Natural killer cell (primary cell): ENCODE measurements at regions not wholly inside any gene's neighbourhood (a gene's known extent, or its start where the extent isn't known, plus 50 kb on each side); places are given as distances from the start of the nearest gene placed in this dataset.

Experiments
- ATAC-seq, 3 donors: fragments of 150-1000 bp in 2 of 3; fragments of 200-7000 bp in 1 of 3; cut with Tn5 transposase; 1 replicate in 1 of 3; 2 replicates in 2 of 3; pipeline ENCODE4 v1.10.0; 2021; ENCODE audit warnings: mild to moderate bottlenecking in 2 of 3, moderate library complexity in 2 of 3
- DNase-seq, 2 donors: peaks; one replicate each; pipeline versions ENCODE4 v3.0.0 to v3.0.0-alpha.2; 2013 to 2021; ENCODE audit warnings: mixed read lengths in 1 of 2
- H3K27ac ChIP-seq: one replicate; pipeline ENCODE4 v1.5.1; 2013; ENCODE audit warnings: mild to moderate bottlenecking, low read length
- H3K27me3 ChIP-seq: one replicate; pipeline ENCODE4 v1.6.1; 2013; ENCODE audit warnings: low read length; ENCODE audit not compliant: control insufficient read depth, insufficient read depth
- H3K36me3 ChIP-seq: one replicate; pipeline ENCODE4 v1.6.1; 2013; ENCODE audit warnings: low read length; ENCODE audit not compliant: control insufficient read depth, insufficient read depth
- H3K4me1 ChIP-seq: one replicate; pipeline ENCODE4 v1.6.1; 2013; ENCODE audit warnings: low read length; ENCODE audit not compliant: control insufficient read depth, insufficient read depth
- H3K4me3 ChIP-seq: one replicate; pipeline ENCODE4 v1.5.1; 2013; ENCODE audit warnings: low read length
- H3K9me3 ChIP-seq: one replicate; pipeline ENCODE4 v1.6.1; 2013; ENCODE audit warnings: low read length; ENCODE audit not compliant: control insufficient read depth, insufficient read depth
- H3K27ac Mint-ChIP-seq, 2 donors: one replicate each; pipeline ENCODE4 v1.8.0; 2022; ENCODE audit warnings: mild to moderate bottlenecking in 2 of 2, mixed read lengths in 2 of 2, moderate library complexity in 1 of 2
- H3K27me3 Mint-ChIP-seq, 2 donors: one replicate each; pipeline ENCODE4 v1.8.0; 2022; ENCODE audit warnings: low read depth in 2 of 2, mixed read lengths in 2 of 2
- H3K36me3 Mint-ChIP-seq: one replicate; pipeline ENCODE4 v1.8.0; 2022; ENCODE audit warnings: mixed read lengths
- H3K4me1 Mint-ChIP-seq, 2 donors: one replicate each; pipeline ENCODE4 v1.8.0; 2022; ENCODE audit warnings: mixed read lengths in 2 of 2
- H3K4me3 Mint-ChIP-seq: one replicate; pipeline ENCODE4 v1.8.0; 2022; ENCODE audit warnings: mild to moderate bottlenecking, moderate library complexity, mixed read lengths
- H3K9me3 Mint-ChIP-seq, 2 donors: one replicate each; pipeline ENCODE4 v1.8.0; 2022; ENCODE audit warnings: mixed read lengths in 2 of 2
- CTCF ChIP-seq: fragments of 200-600 bp; IDR thresholded peaks from one replicate; pipeline ENCODE4 v1.8.0; 2022; ENCODE audit warnings: antibody characterized with exemption
- WGBS: methylation state at CpG from one replicate; pipeline ENCODE4 v1.1.7; 2013; ENCODE audit warnings: missing lambda C conversion rate; ENCODE audit not compliant: insufficient coverage; 5-methylcytosine and 5-hydroxymethylcytosine counted together
- intact Hi-C: fragments of 100-400 bp; cut with micrococcal nuclease; formaldehyde crosslinking; loops from one replicate; pipeline ENCODE4 v1.14.2; 2022

- H3K36me3 Mint-ChIP-seq, result no peaks in the 10 kb centered on the region
- Histone ChIP-seq H3K4me3 (no peak overlapping the region), H3K27ac (no peak overlapping the region), H3K9me3 (no peaks in the 10 kb centered on the region), H3K36me3 (no peaks in the 10 kb centered on the region), H3K4me1 (no peaks in the 10 kb centered on the region), H3K27me3 (no peaks in the 10 kb centered on the region)
- no peak for TF ChIP-seq CTCF
- H3K27ac Mint-ChIP-seq, result no peak overlapping the region
- no peaks in the 10 kb centered on the region for H3K9me3 Mint-ChIP-seq
- DNase-seq (no peak), ATAC-seq (no peak)
- H3K4me3 Mint-ChIP-seq, result no peak overlapping the region
- WGBS, result 63% methylated on average over 2 of the region's 6 CpGs
- intact Hi-C loops, result no loop called here
- peaks cover 8 to 13% of the 10 kb centered on the region in 2 donors for H3K4me1 Mint-ChIP-seq
- no peaks in the 10 kb centered on the region for H3K27me3 Mint-ChIP-seq
Observed at GRCh38 chrX:24410514-24411189, 50.2 kb downstream of the SUPT20HL1 start.

- no peaks in the 10 kb centered on the region for H3K36me3 Mint-ChIP-seq
- H3K4me3 Mint-ChIP-seq, result no peak overlapping the region
- H3K27me3 Mint-ChIP-seq, result no peaks in the 10 kb centered on the region
- Histone ChIP-seq H3K4me3 (no peak overlapping the region), H3K27me3 (no peaks in the 10 kb centered on the region), H3K27ac (no peak overlapping the region), H3K36me3 (no peaks in the 10 kb centered on the region), H3K9me3 (no peaks in the 10 kb centered on the region), H3K4me1 (no peaks in the 10 kb centered on the region)
- H3K9me3 Mint-ChIP-seq, result no peaks in the 10 kb centered on the region
- no peak for TF ChIP-seq CTCF
- H3K27ac Mint-ChIP-seq, result peak overlapping the region; percentile 66 to 74
- intact Hi-C loops, result no loop called here
- H3K4me1 Mint-ChIP-seq, result peaks cover 8 to 13% of the 10 kb centered on the region in 2 donors
- WGBS, result 80% methylated on average over 3 of the region's 4 CpGs
- ATAC-seq (peak in 2 of 3 donors; percentile 49 to 59), DNase-seq (no peak)
Observed at GRCh38 chrX:24412637-24413363, 52.3 kb upstream of the PDK3 start.
